K562 (cell line): ENCODE measurements at regions not wholly inside any gene's neighbourhood (a gene's known extent, or its start where the extent isn't known, plus 50 kb on each side); places are given as distances from the start of the nearest gene placed in this dataset.

Experiments used
- SMARCB1 ChIP-seq: IDR thresholded peaks from 2 replicates; pipeline ENCODE4 v1.6.1; 2011; ENCODE audit warnings: improper control_type of control experiment, low read depth; ENCODE audit not compliant: insufficient read length
- TEAD1 ChIP-seq, 2 experiments: fragments of 450-650 bp in 1 of 2; sonication (generic) in 1 of 2; formaldehyde crosslinking; IDR thresholded peaks; 2 replicates each; pipeline versions ENCODE4 v1.4.0 to v1.8.0; 2020 to 2022; ENCODE audit warnings: mild to moderate bottlenecking in 2 of 2, missing genetic modification reagents in 1 of 2
- ZBTB40 ChIP-seq, 2 experiments: fragments of 450-650 bp in 1 of 2; sonication (generic) in 1 of 2; formaldehyde crosslinking in 1 of 2; IDR thresholded peaks; 2 replicates each; pipeline versions ENCODE4 v1.7.1 to v1.9.0; 2016 to 2022; ENCODE audit warnings: inconsistent platforms in 1 of 2, mild to moderate bottlenecking in 1 of 2, missing genetic modification reagents in 1 of 2

- TF ChIP-seq ZBTB40 (IDR thresholded peaks at IDR 0.05) (no peak), ZBTB40 (CRISPR knock-in tag; IDR thresholded peaks at IDR 0.05) (no peak), TEAD1 (CRISPR knock-in tag; IDR thresholded peaks at IDR 0.05) (no peak), SMARCB1 (no peak)
Observed at GRCh38 chr6:123715006-123715863, 78.5 kb upstream of the TRDN start (continued).
